Suprapubic skin (tissue), 3 donors: ENCODE measurements at regions not wholly inside any gene's neighbourhood (a gene's known extent, or its start where the extent isn't known, plus 50 kb on each side); places are given as distances from the start of the nearest gene placed in this dataset.

ENCODE experiments used
- CTCF ChIP-seq, 2 donors: fragments of 200-600 bp in 1 of 2; fragments of 450-650 bp in 1 of 2; sonication (generic) in 1 of 2; IDR thresholded peaks; one replicate each; pipeline ENCODE4 v1.5.1; 2016 to 2019; ENCODE audit warnings: antibody characterized with exemption in 2 of 2, mild to moderate bottlenecking in 1 of 2, moderate library complexity in 1 of 2
- POLR2A ChIP-seq, 2 donors: fragments of 450-650 bp; IDR thresholded peaks; one replicate each; pipeline ENCODE4 v1.6.1; 2017; ENCODE audit warnings: antibody characterized with exemption in 2 of 2, mild to moderate bottlenecking in 2 of 2, moderate library complexity in 2 of 2

DNA sequence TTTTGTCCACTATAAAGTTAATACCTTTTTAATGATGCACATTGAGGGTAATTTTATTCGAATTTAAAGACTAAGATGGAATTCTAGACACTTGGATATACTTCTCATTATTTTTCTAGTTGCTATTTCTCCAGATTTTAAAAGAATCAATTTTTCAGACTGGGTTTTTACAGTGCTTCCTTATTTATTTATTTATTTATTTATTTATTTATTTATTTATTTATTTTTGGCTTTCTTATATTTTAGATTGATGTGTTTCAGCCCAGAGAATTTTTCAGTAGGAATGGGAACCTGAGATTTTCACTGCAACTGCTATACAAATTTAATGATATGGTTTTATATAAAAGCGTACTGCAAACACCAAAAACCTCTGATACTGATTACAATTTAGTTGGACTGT lies 448.7 kb downstream of the ZPLD1 start:
- TF ChIP-seq POLR2A (IDR thresholded peaks at IDR 0.05) (no peak), CTCF (IDR thresholded peaks at IDR 0.05) (no peak)
